OCI-LY3 (cell line): ENCODE measurements at regions not wholly inside any gene's neighbourhood (a gene's known extent, or its start where the extent isn't known, plus 50 kb on each side); places are given as distances from the start of the nearest gene placed in this dataset.

Source experiments
- H2AFZ ChIP-seq: fragments of 200-600, 300-600 bp; shearing (Covaris generic); 2 replicates; pipeline ENCODE4 v1.6.0; 2014; ENCODE audit warnings: antibody characterized with exemption, low read depth, low read length
- H3K27ac ChIP-seq: fragments of 200-600, 300-600 bp; sonication (generic); 2 replicates; pipeline ENCODE4 v1.5.1; 2014; ENCODE audit warnings: mild to moderate bottlenecking, low read length, moderate library complexity, mixed read lengths
- H3K27me3 ChIP-seq: fragments of 200-600, 300-600 bp; sonication (generic); 2 replicates; pipeline ENCODE4 v1.6.1; 2014; ENCODE audit warnings: low read depth, low read length, mixed read lengths
- H3K36me3 ChIP-seq: fragments of 200-600, 300-600 bp; sonication (generic); replicated peaks from 2 replicates; pipeline ENCODE3; 2014; ENCODE audit warnings: low read depth, low read length, mixed read lengths
- H3K4me1 ChIP-seq: fragments of 300-600, 200-600 bp; sonication (generic); 2 replicates; pipeline ENCODE4 v1.6.1; 2014; ENCODE audit warnings: low read length, mixed read lengths
- H3K4me2 ChIP-seq: fragments of 200-600, 300-600 bp; sonication (generic); 2 replicates; pipeline ENCODE4 v1.6.1; 2014; ENCODE audit warnings: low read length, mixed read lengths
- H3K4me3 ChIP-seq: fragments of 300-600, 200-600 bp; sonication (generic); 2 replicates; pipeline ENCODE4 v1.5.1; 2014; ENCODE audit warnings: antibody characterized with exemption, mild to moderate bottlenecking, low read length, moderate library complexity
- H3K79me2 ChIP-seq: fragments of 300-600, 200-600 bp; shearing (Covaris generic); 2 replicates; pipeline ENCODE4 v1.6.1; 2014; ENCODE audit warnings: mild to moderate bottlenecking, low read length, mixed read lengths
- H3K9ac ChIP-seq: fragments of 300-600, 200-600 bp; shearing (Covaris generic); 2 replicates; pipeline ENCODE4 v1.6.0; 2014; ENCODE audit warnings: mild to moderate bottlenecking, low read length, moderate library complexity
- H3K9me3 ChIP-seq: fragments of 200-600, 300-600 bp; shearing (Covaris generic); 2 replicates; pipeline ENCODE4 v1.6.1; 2014; ENCODE audit warnings: low read length, mixed read lengths; ENCODE audit not compliant: insufficient read depth
- H4K20me1 ChIP-seq: fragments of 200-600, 300-600 bp; sonication (generic); 2 replicates; pipeline ENCODE4 v1.6.1; 2016; ENCODE audit warnings: low read length, mixed read lengths; ENCODE audit not compliant: insufficient read depth
- EZH2phosphoT487 ChIP-seq: fragments of 200-600 bp; shearing (Covaris generic); IDR thresholded peaks from 2 replicates; pipeline ENCODE4 v1.6.1; 2018; ENCODE audit warnings: antibody characterized with exemption, mixed run types, low read depth
- TF ChIP-seq, protein P1 (sequence below): fragments of 200-600, 300-600 bp; sonication (generic); IDR thresholded peaks from 2 replicates; pipeline ENCODE4 v1.5.1; 2014; ENCODE audit warnings: antibody characterized with exemption, low read length, low read depth

DNA sequence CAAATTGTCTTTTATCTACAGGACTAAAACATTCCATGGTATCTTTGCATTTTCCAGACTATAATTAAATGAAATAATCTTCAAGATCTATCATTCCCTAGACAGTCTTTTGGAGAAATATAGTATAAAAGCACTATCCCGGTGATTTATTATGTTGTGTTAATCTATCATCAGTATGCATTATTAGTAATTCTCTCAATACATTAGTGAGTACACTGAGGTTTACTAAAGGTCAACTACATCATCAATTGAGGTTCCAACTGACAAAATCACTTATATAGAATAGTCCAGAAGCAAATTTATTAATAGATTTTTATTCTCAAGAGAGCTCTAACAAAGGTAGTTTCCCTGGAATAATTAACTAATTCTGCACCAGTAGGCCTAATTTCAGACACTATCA, 169.6 kb downstream of the KCNA4 start:
- Histone ChIP-seq H3K79me2 (no peaks in the 10 kb centered on the region), H3K27me3 (no peaks in the 10 kb centered on the region), H3K27ac (no peak overlapping the region), H3K4me2 (no peak overlapping the region), H4K20me1 (no peaks in the 10 kb centered on the region), H3K9ac (no peak overlapping the region), H3K36me3 (no peaks in the 10 kb centered on the region), H2AFZ (no peak overlapping the region), H3K9me3 (no peaks in the 10 kb centered on the region), H3K4me1 (no peaks in the 10 kb centered on the region), H3K4me3 (no peak overlapping the region)
- TF ChIP-seq, protein P1, sequence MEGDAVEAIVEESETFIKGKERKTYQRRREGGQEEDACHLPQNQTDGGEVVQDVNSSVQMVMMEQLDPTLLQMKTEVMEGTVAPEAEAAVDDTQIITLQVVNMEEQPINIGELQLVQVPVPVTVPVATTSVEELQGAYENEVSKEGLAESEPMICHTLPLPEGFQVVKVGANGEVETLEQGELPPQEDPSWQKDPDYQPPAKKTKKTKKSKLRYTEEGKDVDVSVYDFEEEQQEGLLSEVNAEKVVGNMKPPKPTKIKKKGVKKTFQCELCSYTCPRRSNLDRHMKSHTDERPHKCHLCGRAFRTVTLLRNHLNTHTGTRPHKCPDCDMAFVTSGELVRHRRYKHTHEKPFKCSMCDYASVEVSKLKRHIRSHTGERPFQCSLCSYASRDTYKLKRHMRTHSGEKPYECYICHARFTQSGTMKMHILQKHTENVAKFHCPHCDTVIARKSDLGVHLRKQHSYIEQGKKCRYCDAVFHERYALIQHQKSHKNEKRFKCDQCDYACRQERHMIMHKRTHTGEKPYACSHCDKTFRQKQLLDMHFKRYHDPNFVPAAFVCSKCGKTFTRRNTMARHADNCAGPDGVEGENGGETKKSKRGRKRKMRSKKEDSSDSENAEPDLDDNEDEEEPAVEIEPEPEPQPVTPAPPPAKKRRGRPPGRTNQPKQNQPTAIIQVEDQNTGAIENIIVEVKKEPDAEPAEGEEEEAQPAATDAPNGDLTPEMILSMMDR, result no peak
- no peak for TF ChIP-seq EZH2phosphoT487

DNA sequence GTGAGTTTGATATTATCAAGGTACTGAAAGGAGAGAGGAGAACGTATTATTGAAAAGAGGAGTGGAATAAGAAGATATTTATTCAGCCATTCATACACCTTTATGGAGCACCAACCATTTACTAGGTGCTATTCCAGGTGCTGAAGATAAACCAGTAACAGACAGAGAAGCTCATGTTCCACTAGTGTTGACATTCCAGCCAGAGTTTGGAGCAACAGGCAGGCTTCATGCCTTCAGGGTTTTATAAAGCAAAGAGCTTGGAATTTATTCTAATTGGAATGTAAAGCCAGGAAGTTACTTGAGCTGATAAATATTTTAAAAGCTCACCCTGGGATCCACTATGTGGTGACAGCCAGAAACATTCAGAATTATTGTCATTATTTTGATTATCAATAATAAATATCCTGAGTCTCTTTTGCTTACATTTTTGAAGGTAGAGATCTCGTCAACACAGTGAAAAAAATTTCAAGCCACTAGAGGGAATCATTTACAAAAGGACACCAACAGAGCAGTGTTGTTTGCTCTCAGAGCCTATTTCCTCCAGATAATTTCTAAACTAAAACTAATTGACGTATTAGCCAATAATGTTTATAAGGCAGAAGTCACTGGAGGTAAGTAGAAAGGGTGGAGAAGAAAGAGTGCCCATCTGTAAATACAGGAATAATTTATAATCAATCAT, 172.0 kb downstream of the KCNA4 start:
- no peaks in the 10 kb centered on the region for H4K20me1 ChIP-seq
- no peak overlapping the region for H3K4me2 ChIP-seq
- TF ChIP-seq EZH2phosphoT487, result no peak
- TF ChIP-seq, protein P1, result 0 out of 2 replicates have a peak, but pooled peaks have one; percentile 11
- H3K9me3 ChIP-seq, result no peaks in the 10 kb centered on the region
- H3K9ac ChIP-seq, result no peak overlapping the region
- H3K4me1 ChIP-seq, result no peaks in the 10 kb centered on the region
- H2AFZ ChIP-seq, result no peak overlapping the region
- no peaks in the 10 kb centered on the region for H3K27me3 ChIP-seq
- no peak overlapping the region for H3K27ac ChIP-seq
- H3K79me2 ChIP-seq, result no peaks in the 10 kb centered on the region
- H3K36me3 ChIP-seq, result no peaks in the 10 kb centered on the region
- H3K4me3 ChIP-seq, result no peak overlapping the region

DNA sequence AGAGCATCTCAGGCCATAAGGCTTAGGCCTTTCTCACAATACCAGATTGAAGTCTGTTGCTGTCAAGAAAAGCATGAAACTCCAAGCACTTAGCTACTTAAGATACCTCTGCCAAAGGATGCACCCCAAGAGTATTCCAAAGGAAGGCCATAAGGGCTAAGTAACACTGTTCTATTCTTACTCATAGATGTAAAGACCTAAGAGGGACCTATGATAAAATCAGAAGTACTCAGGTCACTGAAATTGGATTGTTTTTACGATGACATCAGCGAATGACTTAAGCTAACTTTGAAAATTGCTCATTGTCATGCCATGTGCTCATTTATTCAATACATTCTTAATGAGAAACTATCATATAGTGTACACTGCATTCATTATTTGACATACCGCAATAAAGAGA, 172.8 kb downstream of the KCNA4 start:
- no peak overlapping the region for H3K4me2 ChIP-seq
- H4K20me1 ChIP-seq, result no peaks in the 10 kb centered on the region
- H3K27me3 ChIP-seq, result no peaks in the 10 kb centered on the region
- H3K4me1 ChIP-seq, result no peaks in the 10 kb centered on the region
- no peaks in the 10 kb centered on the region for H3K79me2 ChIP-seq
- H3K36me3 ChIP-seq, result no peaks in the 10 kb centered on the region
- H3K4me3 ChIP-seq, result no peak overlapping the region
- no peaks in the 10 kb centered on the region for H3K9me3 ChIP-seq
- no peak overlapping the region for H3K9ac ChIP-seq
- TF ChIP-seq, protein P1, result no peak
- TF ChIP-seq EZH2phosphoT487, result no peak
- H3K27ac ChIP-seq, result no peak overlapping the region
- H2AFZ ChIP-seq, result no peak overlapping the region

- Histone ChIP-seq H3K4me1 (no peaks in the 10 kb centered on the region), H3K27me3 (no peaks in the 10 kb centered on the region), H3K9me3 (no peaks in the 10 kb centered on the region), H4K20me1 (no peaks in the 10 kb centered on the region), H2AFZ (no peak overlapping the region), H3K9ac (no peak overlapping the region), H3K4me3 (no peak overlapping the region), H3K4me2 (no peak overlapping the region), H3K79me2 (no peaks in the 10 kb centered on the region), H3K36me3 (no peaks in the 10 kb centered on the region), H3K27ac (no peak overlapping the region)
- TF ChIP-seq, protein P1, result no peak
- TF ChIP-seq EZH2phosphoT487, result no peak
Measured at GRCh38 chr11:29842061-29842460, 174.8 kb downstream of the KCNA4 start.
